DMS79 treated with DMSO at 0.1 percent for 48 hours (cell line): ENCODE measurements at regions not wholly inside any gene's neighbourhood (a gene's known extent, or its start where the extent isn't known, plus 50 kb on each side); places are given as distances from the start of the nearest gene placed in this dataset.

Experiments
- DNase-seq: peaks from one replicate; lab custom pipeline; 2025; lab: John Stamatoyannopoulos, UW

GRCh38 chr10:61142987-61143386 is 199.0 kb upstream of the RHOBTB1 start:
- DNase-seq = no peak

GRCh38 chr10:61140765-61141392 is 196.9 kb upstream of the RHOBTB1 start:
- no peak for DNase-seq

- DNase-seq = no peak
Measured at GRCh38 chr10:61139592-61139953, 195.6 kb upstream of the RHOBTB1 start.

GRCh38 chr10:61138708-61139591 is 195.0 kb upstream of the RHOBTB1 start:
- DNase-seq = no peak

GRCh38 chr10:61136139-61136538 is 192.2 kb upstream of the RHOBTB1 start:
- no peak for DNase-seq

- no peak for DNase-seq
Measured at GRCh38 chr10:61135276-61135721, 191.3 kb upstream of the RHOBTB1 start.

GRCh38 chr10:61130366-61130765 is 186.4 kb upstream of the RHOBTB1 start:
- no peak for DNase-seq

- DNase-seq = no peak
Measured at GRCh38 chr10:61128196-61128595, 184.2 kb upstream of the RHOBTB1 start.

- DNase-seq = no peak
Measured at GRCh38 chr10:61125560-61126170, 181.7 kb upstream of the RHOBTB1 start.

GRCh38 chr10:61124756-61125530 is 181.0 kb upstream of the RHOBTB1 start:
- DNase-seq = no peak

GRCh38 chr10:61120805-61121204 is 176.8 kb upstream of the RHOBTB1 start:
- DNase-seq = no peak

GRCh38 chr10:61119573-61119972 is 175.6 kb upstream of the RHOBTB1 start:
- no peak for DNase-seq

GRCh38 chr10:61115897-61116296 is 171.9 kb upstream of the RHOBTB1 start:
- DNase-seq = no peak

GRCh38 chr10:61112771-61113170 is 168.8 kb upstream of the RHOBTB1 start:
- no peak for DNase-seq

GRCh38 chr10:61110936-61111335 is 167.0 kb upstream of the RHOBTB1 start:
- no peak for DNase-seq

GRCh38 chr10:61110188-61110844 is 166.3 kb upstream of the RHOBTB1 start:
- DNase-seq = no peak

GRCh38 chr10:61108915-61109314 is 164.9 kb upstream of the RHOBTB1 start:
- DNase-seq = no peak

- no peak for DNase-seq
Measured at GRCh38 chr10:61100887-61101286, 156.9 kb upstream of the RHOBTB1 start.

GRCh38 chr10:61099756-61100155 is 155.8 kb upstream of the RHOBTB1 start:
- DNase-seq = no peak

GRCh38 chr10:61098966-61099365 is 155.0 kb upstream of the RHOBTB1 start:
- DNase-seq = no peak

GRCh38 chr10:61097026-61097425 is 153.0 kb upstream of the RHOBTB1 start:
- no peak for DNase-seq

GRCh38 chr10:61096056-61096455 is 152.1 kb upstream of the RHOBTB1 start:
- no peak for DNase-seq
